Neural cell (in vitro differentiated cells): ENCODE measurements at regions not wholly inside any gene's neighbourhood (a gene's known extent, or its start where the extent isn't known, plus 50 kb on each side); places are given as distances from the start of the nearest gene placed in this dataset.

Experiments
- H2AFZ ChIP-seq: fragments of 200-600, 300-800 bp; sonication (generic), shearing (Covaris generic); 2 replicates; pipeline ENCODE4 v1.6.0; 2014; ENCODE audit warnings: low read depth, mild to moderate bottlenecking, antibody characterized with exemption, low read length, moderate library complexity
- H3F3A ChIP-seq: fragments of 200-600 bp; shearing (Covaris generic); 2 replicates; pipeline ENCODE4 v1.6.1; 2016; ENCODE audit warnings: mild to moderate bottlenecking, moderate library complexity, mixed read lengths, antibody characterized with exemption, low read length; ENCODE audit not compliant: insufficient read depth, poor library complexity, severe bottlenecking
- H3K27ac ChIP-seq: fragments of 200-600, 300-800 bp; sonication (generic), shearing (Covaris generic); 2 replicates; pipeline ENCODE4 v1.5.1; 2014; ENCODE audit warnings: mild to moderate bottlenecking, low read length, moderate library complexity
- H3K27me3 ChIP-seq: fragments of 300-800, 200-600 bp; sonication (generic), shearing (Covaris generic); 2 replicates; pipeline ENCODE4 v1.6.0; 2014; ENCODE audit warnings: mild to moderate bottlenecking, low read depth, low read length, moderate library complexity; ENCODE audit not compliant: insufficient read depth
- H3K36me3 ChIP-seq: fragments of 300-800, 200-600 bp; sonication (generic), shearing (Covaris generic); 2 replicates; pipeline ENCODE4 v1.5.1; 2014; ENCODE audit warnings: mild to moderate bottlenecking, antibody characterized with exemption, low read length, moderate library complexity; ENCODE audit not compliant: insufficient read depth
- H3K4me2 ChIP-seq: fragments of 300-800, 200-600 bp; sonication (generic), shearing (Covaris generic); 2 replicates; pipeline ENCODE4 v1.6.0; 2014; ENCODE audit warnings: mild to moderate bottlenecking, low read length
- H3K4me3 ChIP-seq: fragments of 300-800, 200-600 bp; sonication (generic), shearing (Covaris generic); 2 replicates; pipeline ENCODE4 v1.5.1; 2014; ENCODE audit warnings: mild to moderate bottlenecking, low read length, moderate library complexity
- H3K79me2 ChIP-seq: fragments of 200-600 bp; shearing (Covaris generic); replicated peaks from 2 replicates; pipeline ENCODE4 v1.6.0; 2014; ENCODE audit warnings: mild to moderate bottlenecking, low read length, moderate library complexity; ENCODE audit not compliant: insufficient read depth
- H3K9ac ChIP-seq: fragments of 300-800, 200-600 bp; sonication (generic), shearing (Covaris generic); 2 replicates; pipeline ENCODE4 v1.6.1; 2016; ENCODE audit warnings: mild to moderate bottlenecking, low read length, mixed read lengths
- H3K9me2 ChIP-seq: fragments of 200-600 bp; shearing (Covaris generic); 2 replicates; pipeline ENCODE4 v1.6.1; 2016; ENCODE audit warnings: mild to moderate bottlenecking, low read length, mixed read lengths; ENCODE audit not compliant: insufficient read depth
- H3K9me3 ChIP-seq: fragments of 200-600, 300-800 bp; sonication (generic), shearing (Covaris generic); 2 replicates; pipeline ENCODE4 v1.6.1; 2016; ENCODE audit warnings: mild to moderate bottlenecking, mixed run types, low read length, moderate library complexity, mixed read lengths
- H4K20me1 ChIP-seq: fragments of 200-600 bp; shearing (Covaris generic); 2 replicates; pipeline ENCODE4 v1.6.1; 2016; ENCODE audit warnings: mild to moderate bottlenecking, mixed run types; ENCODE audit not compliant: insufficient read depth
- EP300 ChIP-seq: fragments of 450-650 bp; conservative IDR thresholded peaks from 2 replicates; pipeline ENCODE4 v1.6.1; 2014; ENCODE audit warnings: antibody characterized with exemption, mild to moderate bottlenecking, moderate library complexity; ENCODE audit not compliant: poor library complexity, severe bottlenecking
- EZH2 ChIP-seq: fragments of 200-600, 300-800 bp; shearing (Covaris generic), sonication (generic); IDR thresholded peaks from 2 replicates; pipeline ENCODE4 v1.6.1; 2014; ENCODE audit warnings: antibody characterized with exemption, low read length, borderline replicate concordance, mild to moderate bottlenecking; ENCODE audit not compliant: insufficient read depth, poor library complexity, severe bottlenecking
- MXI1 ChIP-seq: fragments of 450-650 bp; conservative IDR thresholded peaks from 2 replicates; pipeline ENCODE4 v1.6.1; 2014; ENCODE audit warnings: antibody characterized with exemption, mild to moderate bottlenecking; ENCODE audit not compliant: poor library complexity, severe bottlenecking
- POLR2AphosphoS5 ChIP-seq: IDR thresholded peaks from 2 replicates; pipeline ENCODE4 v1.6.1; 2012
- RAD21 ChIP-seq: fragments of 450-650 bp; conservative IDR thresholded peaks from 2 replicates; pipeline ENCODE4 v1.6.1; 2014; ENCODE audit warnings: antibody characterized with exemption, mild to moderate bottlenecking, moderate library complexity
- SMC3 ChIP-seq: fragments of 450-650 bp; conservative IDR thresholded peaks from 2 replicates; pipeline ENCODE4 v1.6.1; 2014; ENCODE audit warnings: antibody characterized with exemption, mild to moderate bottlenecking, moderate library complexity; ENCODE audit not compliant: poor library complexity
- TAF1 ChIP-seq: IDR thresholded peaks from 2 replicates; pipeline ENCODE4 v1.6.1; 2012; ENCODE audit warnings: low read depth
- TF ChIP-seq, protein P1 (sequence below): fragments of 450-650 bp; IDR thresholded peaks from 2 replicates; pipeline ENCODE4 v1.5.1; 2014; ENCODE audit warnings: antibody characterized with exemption, mild to moderate bottlenecking, moderate library complexity; ENCODE audit not compliant: poor library complexity, severe bottlenecking
- TF ChIP-seq, protein P2 (sequence below): IDR thresholded peaks from 2 replicates; pipeline ENCODE4 v1.6.1; 2012; ENCODE audit warnings: borderline replicate concordance

DNA sequence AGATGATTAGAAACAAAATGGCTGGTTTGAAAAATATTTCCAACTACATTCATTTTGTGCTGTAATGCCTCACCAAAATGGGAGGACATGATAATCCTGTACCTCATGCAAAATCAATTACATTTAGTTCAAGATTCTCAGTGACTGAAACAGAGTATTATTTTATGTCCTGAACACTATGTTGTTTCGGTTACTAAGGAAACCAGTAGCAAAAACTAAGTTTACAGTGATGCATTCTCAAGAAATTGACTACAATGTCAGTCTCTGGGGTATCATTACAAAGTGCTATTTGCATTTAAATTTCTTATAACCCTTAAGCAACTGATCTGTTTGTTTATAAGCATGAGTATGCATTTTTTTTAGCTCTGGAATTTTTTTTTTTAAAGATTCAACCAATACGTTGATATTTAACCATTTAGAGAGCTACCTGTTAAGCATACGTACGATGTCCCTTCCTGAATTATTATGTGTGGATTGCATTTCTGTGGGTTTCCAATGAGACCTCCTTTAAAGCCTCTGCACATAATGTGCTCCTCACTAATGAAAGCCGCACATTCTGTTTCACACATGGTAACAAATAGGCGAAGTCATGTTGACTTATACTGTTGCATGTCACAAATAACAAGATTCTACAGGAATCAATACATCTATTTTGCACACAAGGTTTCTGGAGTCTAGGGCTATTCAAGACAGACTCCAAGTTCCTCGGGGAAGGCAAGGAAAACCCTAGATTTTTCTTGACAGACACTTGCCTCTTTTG lies 1035.7 kb downstream of the ADGRL2 start:
- H3K27ac ChIP-seq, result no peak overlapping the region
- H4K20me1 ChIP-seq, result no peaks in the 10 kb centered on the region
- no peaks in the 10 kb centered on the region for H3F3A ChIP-seq
- no peaks in the 10 kb centered on the region for H3K9me2 ChIP-seq
- no peak overlapping the region for H3K9ac ChIP-seq
- H3K36me3 ChIP-seq, result no peaks in the 10 kb centered on the region
- H3K9me3 ChIP-seq, result no peaks in the 10 kb centered on the region
- no peak overlapping the region for H3K4me3 ChIP-seq
- no peak overlapping the region for H2AFZ ChIP-seq
- H3K79me2 ChIP-seq, result no peaks in the 10 kb centered on the region
- no peaks in the 10 kb centered on the region for H3K27me3 ChIP-seq
- no peak overlapping the region for H3K4me2 ChIP-seq
- TF ChIP-seq MXI1 (no peak), EP300 (no peak), TAF1 (no peak), EZH2 (no peak), SMC3 (no peak), POLR2AphosphoS5 (no peak), RAD21 (no peak)
- TF ChIP-seq, protein P1, sequence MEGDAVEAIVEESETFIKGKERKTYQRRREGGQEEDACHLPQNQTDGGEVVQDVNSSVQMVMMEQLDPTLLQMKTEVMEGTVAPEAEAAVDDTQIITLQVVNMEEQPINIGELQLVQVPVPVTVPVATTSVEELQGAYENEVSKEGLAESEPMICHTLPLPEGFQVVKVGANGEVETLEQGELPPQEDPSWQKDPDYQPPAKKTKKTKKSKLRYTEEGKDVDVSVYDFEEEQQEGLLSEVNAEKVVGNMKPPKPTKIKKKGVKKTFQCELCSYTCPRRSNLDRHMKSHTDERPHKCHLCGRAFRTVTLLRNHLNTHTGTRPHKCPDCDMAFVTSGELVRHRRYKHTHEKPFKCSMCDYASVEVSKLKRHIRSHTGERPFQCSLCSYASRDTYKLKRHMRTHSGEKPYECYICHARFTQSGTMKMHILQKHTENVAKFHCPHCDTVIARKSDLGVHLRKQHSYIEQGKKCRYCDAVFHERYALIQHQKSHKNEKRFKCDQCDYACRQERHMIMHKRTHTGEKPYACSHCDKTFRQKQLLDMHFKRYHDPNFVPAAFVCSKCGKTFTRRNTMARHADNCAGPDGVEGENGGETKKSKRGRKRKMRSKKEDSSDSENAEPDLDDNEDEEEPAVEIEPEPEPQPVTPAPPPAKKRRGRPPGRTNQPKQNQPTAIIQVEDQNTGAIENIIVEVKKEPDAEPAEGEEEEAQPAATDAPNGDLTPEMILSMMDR, result no peak
- TF ChIP-seq, protein P2, sequence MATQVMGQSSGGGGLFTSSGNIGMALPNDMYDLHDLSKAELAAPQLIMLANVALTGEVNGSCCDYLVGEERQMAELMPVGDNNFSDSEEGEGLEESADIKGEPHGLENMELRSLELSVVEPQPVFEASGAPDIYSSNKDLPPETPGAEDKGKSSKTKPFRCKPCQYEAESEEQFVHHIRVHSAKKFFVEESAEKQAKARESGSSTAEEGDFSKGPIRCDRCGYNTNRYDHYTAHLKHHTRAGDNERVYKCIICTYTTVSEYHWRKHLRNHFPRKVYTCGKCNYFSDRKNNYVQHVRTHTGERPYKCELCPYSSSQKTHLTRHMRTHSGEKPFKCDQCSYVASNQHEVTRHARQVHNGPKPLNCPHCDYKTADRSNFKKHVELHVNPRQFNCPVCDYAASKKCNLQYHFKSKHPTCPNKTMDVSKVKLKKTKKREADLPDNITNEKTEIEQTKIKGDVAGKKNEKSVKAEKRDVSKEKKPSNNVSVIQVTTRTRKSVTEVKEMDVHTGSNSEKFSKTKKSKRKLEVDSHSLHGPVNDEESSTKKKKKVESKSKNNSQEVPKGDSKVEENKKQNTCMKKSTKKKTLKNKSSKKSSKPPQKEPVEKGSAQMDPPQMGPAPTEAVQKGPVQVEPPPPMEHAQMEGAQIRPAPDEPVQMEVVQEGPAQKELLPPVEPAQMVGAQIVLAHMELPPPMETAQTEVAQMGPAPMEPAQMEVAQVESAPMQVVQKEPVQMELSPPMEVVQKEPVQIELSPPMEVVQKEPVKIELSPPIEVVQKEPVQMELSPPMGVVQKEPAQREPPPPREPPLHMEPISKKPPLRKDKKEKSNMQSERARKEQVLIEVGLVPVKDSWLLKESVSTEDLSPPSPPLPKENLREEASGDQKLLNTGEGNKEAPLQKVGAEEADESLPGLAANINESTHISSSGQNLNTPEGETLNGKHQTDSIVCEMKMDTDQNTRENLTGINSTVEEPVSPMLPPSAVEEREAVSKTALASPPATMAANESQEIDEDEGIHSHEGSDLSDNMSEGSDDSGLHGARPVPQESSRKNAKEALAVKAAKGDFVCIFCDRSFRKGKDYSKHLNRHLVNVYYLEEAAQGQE, result no peak

DNA sequence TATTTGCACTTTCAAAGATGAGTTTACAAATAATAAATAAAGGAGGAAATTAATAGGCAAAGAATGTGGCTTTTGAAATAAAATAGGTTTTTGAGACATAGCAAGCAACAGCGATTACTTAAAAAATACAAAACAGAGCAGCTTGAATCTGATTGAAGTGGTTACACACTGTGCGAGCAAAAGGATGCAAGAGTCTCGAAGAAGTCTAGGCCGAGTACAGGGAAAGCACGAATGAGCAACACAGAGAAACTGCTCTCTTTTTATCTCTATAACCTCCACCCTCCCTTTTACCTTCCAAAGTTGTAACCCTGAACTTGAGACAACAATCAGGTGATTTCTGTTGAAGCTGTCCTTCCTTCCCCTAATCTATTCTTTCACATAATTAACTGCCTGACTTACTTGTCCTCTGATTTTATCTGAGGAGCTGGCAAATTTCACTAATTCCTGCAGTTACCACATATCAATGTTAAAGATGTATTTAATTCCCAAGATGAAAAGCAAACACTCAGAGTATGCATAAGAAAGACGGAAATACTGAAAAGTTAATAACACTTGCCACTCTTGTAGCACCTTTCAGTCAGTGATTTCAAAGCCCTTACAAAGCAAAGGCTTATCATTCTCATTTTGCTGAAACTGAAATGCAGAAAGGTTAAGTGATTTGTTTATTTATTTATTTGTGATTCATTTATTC lies 1030.1 kb downstream of the ADGRL2 start:
- no peak for TF ChIP-seq EP300
- TF ChIP-seq SMC3, result no peak
- no peak for TF ChIP-seq RAD21
- no peak for TF ChIP-seq POLR2AphosphoS5
- TF ChIP-seq TAF1, result no peak
- TF ChIP-seq, protein P1, result no peak
- no peak for TF ChIP-seq EZH2
- no peak for TF ChIP-seq MXI1
- TF ChIP-seq, protein P2, result no peak
- H2AFZ ChIP-seq, result no peak overlapping the region
- H3K9me2 ChIP-seq, result no peaks in the 10 kb centered on the region
- H3K27ac ChIP-seq, result no peak overlapping the region
- H3K9me3 ChIP-seq, result no peaks in the 10 kb centered on the region
- H3K36me3 ChIP-seq, result no peaks in the 10 kb centered on the region
- no peaks in the 10 kb centered on the region for H4K20me1 ChIP-seq
- H3K4me3 ChIP-seq, result no peak overlapping the region
- no peak overlapping the region for H3K4me2 ChIP-seq
- no peak overlapping the region for H3K9ac ChIP-seq
- no peaks in the 10 kb centered on the region for H3F3A ChIP-seq
- H3K79me2 ChIP-seq, result no peaks in the 10 kb centered on the region
- no peaks in the 10 kb centered on the region for H3K27me3 ChIP-seq
